Forelimb muscle (tissue), 1 donor: ENCODE measurements at regions not wholly inside any gene's neighbourhood (a gene's known extent, or its start where the extent isn't known, plus 50 kb on each side); places are given as distances from the start of the nearest gene placed in this dataset.

Experiments
- DNase-seq: peaks from one replicate; pipeline ENCODE4 v3.0.0-alpha.2; 2013; ENCODE audit warnings: low read depth

DNA sequence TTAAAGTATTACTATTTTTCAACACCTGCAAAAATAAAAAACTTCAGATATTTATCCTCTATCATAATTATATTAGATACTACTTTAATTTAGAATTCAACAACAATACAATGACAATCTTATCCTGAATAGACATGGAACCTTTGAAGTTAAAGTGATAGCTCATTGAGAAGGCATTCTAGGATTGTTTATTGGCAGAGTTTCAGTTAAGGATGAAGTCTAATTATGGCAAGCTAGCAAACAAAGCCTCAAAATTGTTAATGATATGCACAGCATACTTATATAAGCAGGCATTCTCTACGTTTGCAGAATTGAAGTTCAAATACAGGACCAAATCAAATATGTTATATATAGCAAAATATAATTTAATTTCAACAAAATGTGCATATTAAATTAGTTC, 91.2 kb upstream of the ABI3BP start:
- DNase-seq = no peak

DNA sequence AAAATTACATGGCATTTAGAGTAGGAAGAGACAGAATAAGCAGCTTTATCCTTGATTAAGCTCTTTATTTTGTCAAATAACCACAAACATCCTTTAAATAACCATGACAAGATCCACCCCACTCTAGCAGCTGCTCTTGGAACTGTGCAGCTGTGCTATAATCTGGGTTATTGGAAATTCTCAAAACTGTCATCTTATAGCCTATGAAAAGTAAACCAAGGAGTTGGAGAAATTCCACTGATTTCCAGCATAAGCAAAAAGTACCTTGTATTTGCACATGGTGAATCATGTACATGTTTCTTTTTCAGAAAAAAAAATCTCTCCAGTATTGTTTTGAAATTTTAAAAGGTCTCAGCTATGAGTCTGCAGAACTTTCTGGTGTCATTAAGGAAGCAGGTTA, 88.8 kb upstream of the ABI3BP start:
- DNase-seq = no peak

DNA sequence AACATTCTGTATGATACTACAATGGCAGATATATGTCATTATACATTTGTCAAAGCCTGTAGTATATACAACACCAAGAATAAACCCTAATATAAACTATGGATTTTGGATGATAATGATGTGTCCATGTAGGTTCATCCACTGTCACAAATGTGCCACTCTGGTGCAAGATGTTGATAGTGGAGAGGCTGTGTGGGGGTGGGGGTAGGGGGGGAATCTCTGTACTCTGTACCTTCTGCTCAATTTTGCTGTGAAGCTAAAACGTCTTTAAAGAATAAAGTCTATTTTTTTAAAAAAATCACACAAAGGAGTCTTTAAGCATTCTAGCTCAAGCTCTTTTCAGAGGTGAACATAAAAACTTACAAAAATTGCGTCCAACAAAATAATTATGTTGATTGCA, 88.2 kb upstream of the ABI3BP start:
- no peak for DNase-seq

DNA sequence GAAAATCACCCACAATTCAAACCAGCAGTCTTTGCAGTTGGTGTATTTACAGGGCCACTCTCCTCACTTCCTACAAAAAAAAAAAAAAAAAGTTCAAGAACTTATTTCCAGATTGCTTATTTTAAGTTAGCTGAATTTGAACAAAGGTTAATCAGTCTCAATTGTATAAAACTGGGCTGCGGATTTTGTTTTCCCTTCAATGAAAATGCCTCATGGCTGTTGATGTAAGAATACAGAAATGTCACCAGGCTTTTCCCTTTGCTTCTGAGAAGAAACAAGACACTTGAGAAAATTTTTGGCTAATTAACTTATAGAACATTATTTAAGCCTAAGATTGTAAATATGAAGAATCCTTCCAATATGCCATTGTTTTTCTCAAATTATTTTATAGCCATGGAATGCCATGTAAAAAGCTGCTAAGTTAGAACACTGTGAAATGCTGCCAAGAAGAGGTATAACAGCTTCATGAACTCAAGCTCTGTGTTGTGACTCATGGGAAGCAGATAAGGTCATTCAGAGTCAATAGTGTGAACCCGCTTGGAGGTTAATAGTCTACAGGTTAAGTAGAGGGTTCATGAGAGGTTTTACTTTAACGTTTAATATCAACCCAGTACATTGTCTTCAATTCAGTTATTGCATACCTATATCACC, 84.3 kb upstream of the ABI3BP start:
- no peak for DNase-seq

DNA sequence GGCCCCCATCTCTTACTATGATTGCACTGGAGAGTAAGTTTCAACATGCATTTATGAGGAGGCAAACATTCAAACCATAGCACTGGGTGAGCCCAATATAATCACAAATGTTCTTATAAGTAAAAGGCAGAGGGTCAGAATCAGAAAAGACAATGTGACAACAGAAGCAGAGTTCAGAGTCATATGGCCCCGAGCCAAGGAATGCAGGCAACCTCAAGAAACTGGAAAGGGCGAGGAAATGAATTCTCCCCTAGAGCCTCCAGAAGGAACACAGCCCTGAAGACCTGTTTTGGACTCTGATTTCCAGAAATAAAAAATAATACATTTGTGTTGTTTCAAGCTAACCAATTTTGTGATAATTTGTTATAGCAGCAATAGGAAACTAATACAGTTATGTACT, 81.3 kb upstream of the ABI3BP start:
- no peak for DNase-seq

DNA sequence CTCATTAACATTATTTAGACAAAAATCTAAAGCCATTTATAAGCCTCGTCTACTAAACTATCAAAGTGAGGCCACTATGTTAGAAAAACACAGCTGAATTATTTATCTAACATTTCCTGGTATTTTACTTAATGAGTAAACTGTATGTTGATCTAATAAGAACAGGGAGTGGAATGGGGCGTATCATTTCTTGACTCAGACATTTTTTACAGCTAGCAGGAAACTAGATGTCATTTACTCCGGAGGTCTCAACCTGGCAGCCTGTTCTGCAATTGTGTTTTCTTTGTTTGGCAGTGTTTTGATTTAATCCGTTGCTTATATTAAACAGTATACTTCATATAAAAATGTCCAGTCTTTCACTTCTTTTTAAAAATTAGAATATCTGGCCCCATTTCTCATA, 79.1 kb upstream of the ABI3BP start:
- DNase-seq = no peak

DNA sequence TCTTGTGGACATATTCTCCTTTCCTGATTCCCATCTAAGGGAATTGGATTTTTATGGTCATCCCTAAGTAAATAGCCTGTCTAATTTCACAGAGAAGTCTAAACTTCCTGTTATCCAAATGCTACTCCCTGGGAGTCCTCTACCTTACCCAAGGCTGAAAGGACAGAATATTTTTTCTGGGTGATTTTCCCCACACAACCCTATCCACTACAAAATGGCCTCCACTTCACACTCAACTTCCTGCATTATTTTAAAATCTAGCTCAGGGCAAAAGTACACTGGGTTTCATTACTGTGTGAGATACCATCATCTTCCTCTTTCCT, 77.5 kb upstream of the ABI3BP start:
- no peak for DNase-seq

DNA sequence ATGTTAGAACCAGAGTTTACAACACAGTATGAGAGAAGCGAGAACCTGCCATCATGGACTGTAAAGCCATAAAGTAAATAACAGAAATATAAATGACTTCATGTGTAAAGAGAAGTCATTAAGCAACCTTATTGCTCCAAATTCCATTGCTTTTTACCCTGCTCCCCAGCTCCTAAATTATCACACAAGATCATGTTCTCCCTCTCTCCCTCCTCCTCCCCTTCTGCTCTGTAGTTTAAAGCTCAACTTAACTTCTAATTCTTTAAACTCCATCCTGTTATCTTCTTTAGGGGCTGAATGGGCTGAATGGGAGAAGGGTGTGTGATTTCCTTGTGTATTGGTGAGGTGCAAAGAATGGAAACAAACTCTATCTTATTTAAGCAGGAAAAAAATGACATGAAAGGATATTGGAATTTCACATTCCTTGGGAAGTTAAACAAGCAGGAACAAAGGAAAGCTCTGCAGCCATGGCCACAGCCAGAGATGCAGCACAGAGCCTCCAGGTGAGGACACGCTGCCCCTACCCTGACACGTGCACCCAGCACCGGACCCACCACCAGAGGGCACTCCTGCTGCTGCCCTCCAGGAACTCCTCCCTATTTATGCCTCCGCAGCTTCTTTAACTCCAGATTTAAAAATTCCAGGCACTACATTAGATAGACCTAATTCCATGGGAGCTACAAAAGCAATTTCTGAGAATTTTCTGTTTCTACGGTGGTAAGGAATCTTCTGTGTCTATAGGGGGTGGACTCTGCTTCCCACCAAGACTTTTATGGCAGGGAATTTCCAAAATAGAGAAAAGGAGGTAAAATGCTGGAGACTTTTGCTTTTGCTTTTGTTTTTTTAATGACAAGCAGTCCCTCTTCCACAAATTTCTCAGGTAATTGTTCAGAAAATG, 76.9 kb upstream of the ABI3BP start:
- no peak for DNase-seq

DNA sequence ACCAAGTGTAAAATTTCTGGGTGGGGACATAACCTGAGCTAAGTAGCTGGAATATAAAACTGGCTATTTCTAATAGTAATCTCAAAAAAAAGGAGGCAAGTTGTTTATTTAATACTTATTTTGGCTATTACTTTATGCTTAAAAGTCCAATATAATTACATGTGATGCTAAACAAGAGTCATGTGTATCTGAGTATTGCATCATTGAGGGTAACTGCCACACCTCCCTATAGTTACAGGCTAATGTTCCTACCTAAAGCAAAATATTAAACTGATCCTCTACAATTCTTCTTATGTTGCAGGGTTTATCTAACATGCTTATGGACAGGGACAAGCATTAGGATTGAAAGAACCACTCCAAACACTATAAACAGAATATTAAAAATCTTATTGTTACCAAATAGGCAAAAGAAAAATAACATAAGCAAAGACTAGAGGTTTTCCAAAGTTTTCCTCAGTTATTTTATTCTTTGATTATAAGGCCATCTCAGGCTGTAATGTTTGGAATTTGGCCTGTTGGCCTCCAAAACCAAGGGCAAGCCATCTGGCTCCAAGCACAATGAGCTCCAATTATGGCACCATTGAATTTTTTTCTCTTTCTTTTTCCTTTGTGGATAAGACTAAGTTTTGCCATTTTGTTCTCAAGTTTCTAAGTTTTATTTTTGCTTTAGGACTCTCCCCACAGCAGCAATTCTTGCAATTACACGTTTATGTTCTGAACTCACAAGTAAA, 75.8 kb upstream of the ABI3BP start:
- DNase-seq = no peak

DNA sequence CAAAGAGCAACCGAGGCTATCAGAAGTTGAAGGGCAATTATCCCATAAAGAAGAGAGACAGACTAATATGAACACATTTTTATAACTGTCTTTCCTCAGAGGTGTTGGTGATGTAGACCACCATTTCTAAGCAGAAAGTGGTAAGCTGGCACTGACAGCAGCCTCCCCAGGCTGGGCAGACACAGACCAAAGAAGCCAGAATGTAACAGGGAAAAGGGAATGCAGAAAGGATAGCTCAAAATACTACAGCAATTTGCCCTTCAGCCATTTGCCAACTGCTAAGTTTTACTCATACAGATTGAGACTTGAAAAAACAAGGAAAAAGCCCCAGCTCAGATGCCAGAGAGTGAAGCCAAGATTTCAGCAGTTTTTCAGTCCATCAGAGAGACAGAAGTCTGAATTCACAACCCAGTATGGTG, 73.5 kb upstream of the ABI3BP start:
- DNase-seq = no peak

DNA sequence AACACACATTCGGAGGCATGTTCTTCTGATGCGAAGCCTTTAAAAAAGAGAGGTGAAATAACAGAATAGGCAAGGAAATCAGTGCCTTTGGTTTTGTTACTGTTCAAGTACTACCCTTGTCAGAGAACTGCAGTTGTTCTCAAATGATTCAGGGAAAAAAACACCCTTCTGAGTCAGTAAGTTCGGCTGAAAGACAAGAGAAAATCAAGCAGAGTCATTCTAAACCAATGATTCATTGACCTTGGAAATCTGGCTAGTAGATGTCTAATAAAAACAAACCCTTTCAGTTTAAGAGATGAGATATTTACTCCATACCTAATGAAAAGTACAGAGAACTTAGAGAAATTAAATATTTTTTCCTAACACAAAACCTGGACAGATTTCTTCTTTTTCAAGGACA, 72.7 kb upstream of the ABI3BP start:
- DNase-seq = no peak

DNA sequence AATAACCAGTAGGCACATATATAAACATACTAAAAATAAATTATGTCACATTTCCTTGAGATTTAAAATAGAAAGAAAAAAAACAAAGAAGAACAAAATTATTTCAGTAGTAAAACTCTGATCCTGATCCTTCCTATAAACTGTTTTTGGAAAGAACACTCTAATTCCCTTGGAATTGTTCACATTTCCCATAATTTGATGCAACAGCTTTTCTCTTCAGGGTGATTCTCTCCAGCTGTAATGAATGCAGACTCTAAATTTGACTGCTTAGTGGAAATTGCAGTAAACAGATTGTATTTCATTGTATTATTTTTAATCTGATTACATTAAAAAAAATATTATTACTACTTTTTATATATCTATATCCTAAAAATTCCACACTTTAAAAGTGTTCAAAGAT, 70.2 kb upstream of the ABI3BP start:
- DNase-seq = no peak

DNA sequence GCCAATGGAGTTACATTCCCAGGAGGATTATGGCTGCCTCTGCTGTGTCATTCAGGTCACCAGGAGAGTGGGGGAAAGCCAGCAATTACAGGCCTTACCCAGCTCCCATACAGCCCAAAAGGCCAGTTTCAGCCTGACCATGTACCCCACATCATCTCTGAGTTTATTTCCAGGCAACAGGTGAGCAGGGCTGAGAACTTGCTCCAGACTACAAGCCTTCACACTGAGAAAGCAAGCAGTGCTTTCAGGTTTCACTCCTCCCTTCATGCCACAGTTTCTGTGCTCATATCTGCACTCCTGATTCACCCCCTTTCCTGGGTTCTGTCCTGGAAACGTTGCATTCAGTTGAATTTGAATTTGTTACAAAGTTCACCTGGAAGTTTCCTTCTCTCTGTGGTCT, 68.1 kb upstream of the ABI3BP start:
- no peak for DNase-seq

DNA sequence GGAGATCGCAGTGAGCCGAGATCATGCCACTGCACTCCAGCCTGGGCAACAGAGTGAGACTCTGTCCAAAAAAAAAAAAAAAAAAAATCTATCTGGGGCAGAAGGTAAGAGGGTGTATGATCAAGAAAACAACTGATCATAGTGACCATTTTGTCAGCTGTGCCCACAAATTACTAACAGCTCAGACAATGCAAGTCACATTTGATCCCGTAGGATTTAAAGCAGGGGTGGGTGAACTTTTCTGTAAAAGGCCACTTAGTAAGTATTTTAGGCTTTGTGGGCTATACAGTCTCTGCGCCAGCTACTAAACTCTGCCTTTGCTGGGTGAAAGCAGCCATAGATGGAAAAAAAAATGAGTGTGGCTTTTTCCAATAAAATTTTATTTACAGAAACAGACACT, 57.6 kb upstream of the ABI3BP start:
- no peak for DNase-seq

DNA sequence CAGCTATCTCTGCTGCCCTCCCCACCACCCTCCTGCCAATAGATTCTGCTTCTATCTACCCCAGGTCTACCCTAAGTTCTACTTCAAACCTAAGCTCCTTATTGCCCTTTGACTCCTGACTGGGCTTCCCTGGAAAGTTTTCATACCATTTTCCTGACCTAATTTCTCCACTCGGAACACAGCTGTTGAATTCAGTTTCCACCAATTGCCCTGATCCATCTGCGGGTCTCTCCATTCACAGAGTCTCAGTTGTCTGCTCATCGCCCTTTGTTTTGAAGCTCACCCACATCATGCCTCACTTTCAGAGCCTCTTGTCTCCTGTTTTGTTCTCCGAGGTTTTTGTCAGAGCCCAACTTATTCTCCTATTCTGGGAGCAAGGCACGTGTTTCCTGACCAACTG, 56.8 kb upstream of the ABI3BP start:
- DNase-seq = no peak

DNA sequence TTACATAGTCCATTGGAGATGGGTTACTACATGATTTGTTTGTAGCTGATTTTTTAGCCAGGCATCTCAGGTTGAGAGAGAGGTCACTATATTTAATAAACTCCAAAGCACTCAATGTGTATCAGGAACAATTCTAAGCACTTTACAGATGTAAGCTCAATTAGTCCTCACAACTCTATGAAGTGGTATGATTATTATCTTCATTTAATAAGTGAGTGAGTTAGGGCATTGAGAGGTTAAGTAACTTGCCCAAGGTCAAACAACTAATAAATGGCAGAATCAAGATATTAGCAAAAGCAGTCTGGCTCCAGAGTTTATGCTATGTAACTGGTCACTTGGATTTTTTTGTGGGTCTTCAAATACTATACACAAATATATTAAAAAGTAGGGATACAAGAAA, 56.3 kb upstream of the ABI3BP start:
- no peak for DNase-seq

DNA sequence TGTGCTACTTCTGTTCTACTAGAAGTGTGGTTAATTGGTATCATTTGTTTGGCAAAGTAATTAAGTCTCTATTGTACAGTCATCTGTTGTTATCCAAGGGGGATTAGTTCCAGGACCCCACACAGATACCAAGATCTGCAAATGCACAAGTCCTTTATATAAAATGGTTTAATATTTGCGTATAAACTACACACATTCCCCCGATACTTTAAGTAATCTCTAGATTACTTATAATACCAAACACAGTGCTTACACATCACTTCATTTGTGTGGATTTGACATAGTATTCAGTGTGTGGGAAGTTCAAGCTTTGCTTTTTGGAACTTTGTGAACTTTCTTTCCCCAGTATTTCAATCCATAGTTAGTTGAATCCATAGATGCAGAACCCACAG, 50.5 kb upstream of the ABI3BP start:
- no peak for DNase-seq

DNA sequence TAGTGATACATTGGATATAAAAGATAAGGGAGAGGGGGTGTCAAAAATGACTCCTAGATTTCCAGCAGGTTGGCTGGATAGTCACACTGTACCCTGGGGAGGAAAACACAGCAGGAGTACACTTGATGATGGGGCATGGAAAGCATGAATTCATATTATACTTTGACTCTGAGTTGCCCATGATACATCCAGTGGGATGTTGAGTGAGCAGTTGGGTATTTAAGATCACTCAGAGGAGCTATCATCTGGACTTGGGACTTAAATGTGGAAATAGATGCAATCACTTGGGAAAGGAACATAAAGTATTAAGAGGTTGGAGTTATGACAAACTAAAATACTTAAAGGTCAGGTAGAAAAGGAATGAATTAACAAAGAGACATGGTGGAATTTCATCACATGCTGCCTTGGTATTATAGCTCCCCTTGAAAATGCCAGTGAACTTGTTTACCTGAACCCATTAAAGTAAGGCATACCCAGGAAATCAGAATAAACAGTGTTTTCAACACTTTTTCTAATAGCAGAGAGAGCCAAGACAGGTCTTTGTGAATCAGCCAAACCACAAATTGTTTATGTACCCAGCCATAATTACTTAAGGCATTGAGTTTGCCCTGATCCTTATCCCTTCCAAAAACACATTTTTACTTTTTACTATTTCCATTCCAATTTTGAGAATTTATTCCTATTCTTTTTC, 49.9 kb upstream of the ABI3BP start:
- no peak for DNase-seq
